ENCODE measurements at regions not wholly inside any gene's neighbourhood (a gene's known extent, or its start where the extent isn't known, plus 50 kb on each side); places are given as distances from the start of the nearest gene placed in this dataset.

GRCh38 chr1:8147956-8148355, 121.8 kb upstream of the ERRFI1 start:
- TF ChIP-seq CTCF (conservative IDR thresholded peaks at IDR 0.05) (no peak), EZH2 (IDR thresholded peaks at IDR 0.05; ENCODE audit: low read depth) (no peak)

All from PC-9 (cell line).